ENCODE measurements at regions not wholly inside any gene's neighbourhood (a gene's known extent, or its start where the extent isn't known, plus 50 kb on each side); places are given as distances from the start of the nearest gene placed in this dataset.
"Not testable (repeated sequence)": the region's sequence is repeated elsewhere in the genome, so short reads cannot be mapped to it uniquely, and the experiment has no call there.

GRCh38 chr1:232332710-232333418 is 297.1 kb downstream of the SIPA1L2 start:
- not testable (repeated sequence) for TF ChIP-seq ZNF274 (IDR thresholded peaks at IDR 0.05; ENCODE audit: low read depth, low read length); YY1 (IDR thresholded peaks at IDR 0.05; ENCODE audit: insufficient read depth, insufficient read length); SUZ12 (IDR thresholded peaks at IDR 0.05; ENCODE audit: extremely low read depth, insufficient read depth, insufficient read length)
